Dedifferentiated amniotic fluid mesenchymal stem cell (primary cell): ENCODE measurements at regions not wholly inside any gene's neighbourhood (a gene's known extent, or its start where the extent isn't known, plus 50 kb on each side); places are given as distances from the start of the nearest gene placed in this dataset.
"Not testable (repeated sequence)": the region's sequence is repeated elsewhere in the genome, so short reads cannot be mapped to it uniquely, and the experiment has no call there.

Experiments
- DNase-seq: peaks from one replicate; pipeline ENCODE4 v3.0.0-alpha.2; 2016; ENCODE audit errors: extremely low spot score

GRCh38 chr12:11539156-11539555 is 110.3 kb upstream of the ETV6 start:
- no peak for DNase-seq

GRCh38 chr12:11540156-11540555 is 109.3 kb upstream of the ETV6 start:
- DNase-seq, result no peak

GRCh38 chr12:11540615-11541310 is 108.7 kb upstream of the ETV6 start:
- no peak for DNase-seq

GRCh38 chr12:11542599-11542998 is 106.9 kb upstream of the ETV6 start:
- DNase-seq, result no peak

GRCh38 chr12:11543457-11544158 is 105.9 kb upstream of the ETV6 start:
- DNase-seq, result no peak

GRCh38 chr12:11545484-11546330 is 103.8 kb upstream of the ETV6 start:
- no peak for DNase-seq

GRCh38 chr12:11546582-11547270 is 102.7 kb upstream of the ETV6 start:
- not testable (repeated sequence) for DNase-seq

GRCh38 chr12:11547271-11547646 is 102.2 kb upstream of the ETV6 start:
- not testable (repeated sequence) for DNase-seq

GRCh38 chr12:11549119-11549518 is 100.4 kb upstream of the ETV6 start:
- no peak for DNase-seq

- peak; percentile 64 for DNase-seq
These were observed 95.5 kb upstream of the ETV6 start for GRCh38 chr12:11553871-11554533.

- DNase-seq, result no peak
These were observed 94.3 kb upstream of the ETV6 start for GRCh38 chr12:11555195-11555594.

GRCh38 chr12:11555743-11556625 is 93.5 kb upstream of the ETV6 start:
- no peak for DNase-seq

- no peak for DNase-seq
These were observed 92.8 kb upstream of the ETV6 start for GRCh38 chr12:11556682-11557081.

- no peak for DNase-seq
These were observed 89.7 kb upstream of the ETV6 start for GRCh38 chr12:11559626-11560340.

- DNase-seq, result no peak
These were observed 88.1 kb upstream of the ETV6 start for GRCh38 chr12:11561411-11561810.

- no peak for DNase-seq
These were observed 85.4 kb upstream of the ETV6 start for GRCh38 chr12:11563785-11564739.

GRCh38 chr12:11564984-11565651 is 84.4 kb upstream of the ETV6 start:
- DNase-seq, result no peak

- no peak for DNase-seq
These were observed 83.7 kb upstream of the ETV6 start for GRCh38 chr12:11565752-11566151.
